ENCODE measurements at regions not wholly inside any gene's neighbourhood (a gene's known extent, or its start where the extent isn't known, plus 50 kb on each side); places are given as distances from the start of the nearest gene placed in this dataset.
"Not testable (repeated sequence)": the region's sequence is repeated elsewhere in the genome, so short reads cannot be mapped to it uniquely, and the experiment has no call there.

DNA sequence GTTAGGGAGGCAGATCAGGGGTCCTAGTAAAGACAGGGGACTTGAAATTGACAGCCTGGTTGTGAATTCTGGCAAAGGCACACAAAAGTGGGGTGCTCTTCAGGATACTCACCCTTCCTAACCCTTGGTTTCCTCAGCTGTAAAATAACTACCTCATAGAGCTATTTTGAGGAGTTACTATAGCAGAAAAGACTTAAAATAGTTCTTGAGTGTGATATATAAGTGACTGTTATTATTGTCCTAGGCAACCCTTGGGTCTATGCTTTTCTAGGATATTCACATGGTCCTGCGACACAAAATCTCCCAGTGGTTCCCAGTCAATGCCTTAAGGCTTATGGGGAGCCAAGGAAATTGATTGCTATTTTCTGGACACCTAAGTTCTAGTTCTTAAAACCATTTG lies 98.1 kb upstream of the NAMPT start:
- DNase-seq (ENCODE audit: low read depth in 2 of 2, low spot score in 1 of 2): no peak

DNA sequence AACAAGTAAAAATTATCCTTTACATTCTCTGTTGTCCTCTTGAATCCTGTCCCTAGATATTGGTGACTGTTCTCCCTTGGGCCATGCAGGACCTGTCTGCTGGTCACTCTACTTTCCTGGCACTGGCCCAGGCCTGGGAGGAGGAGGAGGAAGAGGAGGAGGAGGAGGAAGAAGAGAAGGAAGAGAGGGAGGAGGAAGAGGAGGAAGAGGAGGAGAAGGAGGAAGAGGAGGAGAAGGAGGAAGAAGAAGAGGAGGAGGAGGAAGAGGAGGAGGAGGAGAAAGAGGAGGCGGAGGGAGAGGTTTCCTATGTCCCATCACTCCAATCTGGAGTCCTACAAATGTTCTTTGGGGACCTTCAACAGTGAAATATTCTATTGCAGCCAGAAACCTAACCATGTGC lies 97.3 kb upstream of the NAMPT start:
- DNase-seq (ENCODE audit: low read depth in 2 of 2, low spot score in 1 of 2): no peak

DNA sequence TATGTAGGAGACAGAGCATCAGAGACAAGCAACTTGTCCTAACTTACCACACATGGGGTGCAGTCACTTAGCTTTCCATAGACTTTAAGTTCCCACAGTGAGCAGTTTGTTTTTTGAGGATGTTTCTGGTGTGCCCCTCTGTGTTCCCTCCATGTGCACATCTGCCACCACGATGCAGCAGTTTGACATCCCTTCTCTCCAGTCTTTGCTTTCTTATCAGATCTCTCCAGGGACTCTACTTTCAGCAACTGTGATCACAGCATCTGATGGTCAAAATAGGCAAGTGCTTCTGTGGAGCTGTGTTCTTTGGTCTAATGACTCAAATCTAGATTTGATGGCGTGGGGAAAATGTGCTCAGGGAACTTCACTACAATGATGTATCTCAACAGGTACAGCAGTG lies 96.5 kb upstream of the NAMPT start:
- no peak for DNase-seq (ENCODE audit: low read depth in 2 of 2, low spot score in 1 of 2)

DNA sequence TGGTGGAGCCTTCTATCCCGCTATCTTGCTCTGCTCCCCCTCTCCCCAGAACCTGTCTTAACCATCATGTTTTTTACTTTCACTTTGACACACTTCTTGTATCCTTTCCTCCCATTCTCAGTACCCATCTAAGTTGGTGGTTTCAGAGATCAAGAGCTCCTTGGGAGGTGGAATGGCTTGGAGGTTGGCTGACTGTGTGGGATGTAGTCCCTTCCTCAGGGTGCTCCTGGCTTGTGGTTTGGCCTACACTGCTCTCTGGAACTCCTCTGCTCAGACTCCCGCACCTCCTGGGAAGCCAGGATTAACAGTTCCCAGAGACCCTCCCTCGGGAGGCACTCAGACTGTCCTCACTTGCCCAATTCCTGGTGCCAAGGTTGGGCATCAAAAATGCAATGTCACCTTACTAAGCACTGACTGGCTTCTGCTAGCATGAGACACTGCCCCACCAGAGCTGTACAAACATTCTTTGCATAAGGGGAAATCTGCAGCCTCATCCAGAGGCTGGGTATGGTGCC lies 93.1 kb upstream of the NAMPT start:
- DNase-seq (ENCODE audit: low read depth in 2 of 2, low spot score in 1 of 2): no peak

DNA sequence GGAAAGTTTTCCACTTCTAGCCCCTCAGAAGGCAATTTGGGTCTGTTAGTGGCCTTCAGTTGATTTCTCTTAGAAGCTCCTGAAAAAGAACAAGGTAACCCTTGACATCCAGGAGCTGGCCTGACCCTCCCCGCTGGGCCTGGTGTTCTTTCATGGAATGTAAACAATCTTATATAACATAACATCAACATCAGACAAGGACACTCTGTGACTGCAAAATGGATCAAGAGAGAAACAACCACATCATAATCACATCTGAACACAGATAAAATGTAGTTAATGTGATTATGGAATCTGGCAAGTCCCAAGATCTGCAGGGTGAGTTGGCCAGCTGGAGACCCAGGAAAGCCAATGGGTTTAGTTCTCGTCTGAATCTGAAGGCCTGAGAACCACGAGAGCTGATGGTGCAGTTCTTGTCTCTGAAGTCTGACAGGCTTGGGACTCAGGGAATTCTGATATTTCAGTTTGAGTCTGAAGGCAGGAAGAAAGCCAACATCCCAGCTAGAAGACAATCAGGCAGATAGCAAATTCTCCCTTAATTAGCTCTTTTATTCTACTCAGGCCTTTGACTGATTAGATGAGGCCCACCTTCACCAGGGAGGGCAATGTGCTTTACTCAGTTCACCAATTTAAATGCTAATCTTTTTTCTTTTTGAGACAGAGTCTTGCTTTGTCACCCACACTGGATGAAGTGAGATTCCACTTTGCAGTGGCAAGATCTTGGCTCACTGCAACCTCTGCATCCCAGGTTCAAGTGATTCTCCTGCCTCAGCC lies 91.4 kb upstream of the NAMPT start:
- DNase-seq (ENCODE audit: low read depth in 2 of 2, low spot score in 1 of 2): no peak

DNA sequence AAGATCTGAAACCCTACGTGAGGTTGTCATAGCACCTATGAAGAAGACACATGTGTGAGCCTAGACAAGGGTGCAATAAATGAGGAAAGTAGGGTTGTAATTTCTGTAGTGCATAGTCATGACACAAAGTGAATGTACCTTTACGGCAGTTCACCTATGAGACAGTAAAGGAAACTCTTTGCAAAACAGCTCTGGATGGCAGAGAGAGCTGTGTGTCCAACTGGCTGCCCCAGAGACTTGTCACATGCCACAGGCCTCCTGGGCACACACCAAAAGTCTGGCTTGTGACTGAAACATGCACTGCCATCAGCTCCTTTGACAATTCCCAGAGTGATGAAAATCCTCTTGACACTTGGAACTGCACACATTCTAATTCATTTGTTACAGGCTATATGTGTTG lies 90.7 kb upstream of the NAMPT start:
- no peak for DNase-seq (ENCODE audit: low read depth in 2 of 2, low spot score in 1 of 2)

DNA sequence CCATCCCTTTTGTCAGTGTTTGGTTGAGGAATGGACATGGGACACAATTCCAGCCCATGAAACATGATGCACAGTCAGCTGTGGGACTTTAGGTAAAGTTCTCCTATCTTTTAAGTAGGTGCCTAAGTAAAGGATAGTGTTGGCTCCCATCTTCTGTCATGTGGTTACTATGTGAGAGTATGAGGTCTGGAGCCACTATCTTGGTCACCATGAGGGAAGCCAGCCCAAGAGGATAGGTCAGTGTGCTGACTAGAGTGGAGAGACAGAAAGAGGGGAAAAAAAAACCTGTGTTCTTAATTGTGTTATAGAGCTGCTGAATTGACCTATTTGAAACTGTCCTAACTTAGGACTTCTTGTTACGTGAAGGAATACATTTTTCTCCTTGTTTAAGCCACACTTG lies 89.7 kb upstream of the NAMPT start:
- DNase-seq (ENCODE audit: low read depth in 2 of 2, low spot score in 1 of 2): no peak

DNA sequence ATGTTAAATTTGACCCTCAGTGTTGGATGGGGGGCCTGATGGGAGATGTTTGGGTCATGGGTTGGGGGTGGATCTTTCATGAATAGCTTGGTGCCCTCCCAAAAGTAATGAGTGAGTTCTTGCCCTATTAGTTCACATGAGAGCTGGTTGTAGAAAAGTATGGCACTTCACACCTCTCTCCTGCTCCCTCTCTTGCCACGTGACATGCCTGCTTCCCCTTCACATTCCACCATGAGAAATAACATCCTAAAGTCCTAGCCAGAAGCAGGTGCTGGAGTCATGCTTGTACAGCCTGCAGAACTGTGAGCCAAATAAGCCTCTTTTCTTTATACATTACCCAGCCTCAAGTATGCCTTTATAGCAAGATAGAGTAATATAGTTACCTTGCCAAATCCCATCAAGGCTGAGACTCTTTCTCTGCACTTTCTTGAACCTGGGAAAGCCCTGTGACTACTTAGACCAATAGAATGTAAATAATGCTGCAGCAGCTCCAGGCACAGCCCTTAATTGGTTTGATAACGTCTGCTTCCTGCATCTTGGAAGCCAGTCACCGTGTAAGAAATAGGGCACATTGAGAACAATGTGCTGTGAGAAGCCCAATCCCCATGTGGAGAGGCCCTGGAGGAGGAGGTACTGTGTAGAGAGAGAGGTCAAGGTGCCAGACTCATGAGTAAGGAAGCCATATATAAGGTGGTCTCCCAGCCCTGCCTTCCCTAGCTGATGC lies 88.0 kb upstream of the NAMPT start:
- DNase-seq (ENCODE audit: low read depth in 2 of 2, low spot score in 1 of 2): no peak

DNA sequence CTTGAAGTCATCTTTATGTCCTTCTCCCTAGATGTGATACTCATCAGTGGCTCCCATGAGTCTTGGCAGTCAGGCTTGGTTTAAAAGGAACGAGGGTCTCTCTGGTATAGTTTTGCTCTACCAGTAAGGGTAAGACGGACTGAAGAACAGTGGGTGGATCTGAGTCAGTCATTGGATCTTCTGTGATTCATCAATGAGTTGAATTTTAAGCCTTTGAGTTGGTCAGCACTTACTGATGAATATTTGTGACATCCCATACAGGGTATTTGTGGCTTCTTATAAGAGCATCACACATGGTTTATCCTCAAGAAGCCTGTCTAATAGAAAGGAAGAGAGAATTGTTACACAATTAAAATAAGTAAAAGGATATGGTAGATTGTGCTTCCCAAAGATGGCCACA lies 87.3 kb upstream of the NAMPT start:
- no peak for DNase-seq (ENCODE audit: low read depth in 2 of 2, low spot score in 1 of 2)

DNA sequence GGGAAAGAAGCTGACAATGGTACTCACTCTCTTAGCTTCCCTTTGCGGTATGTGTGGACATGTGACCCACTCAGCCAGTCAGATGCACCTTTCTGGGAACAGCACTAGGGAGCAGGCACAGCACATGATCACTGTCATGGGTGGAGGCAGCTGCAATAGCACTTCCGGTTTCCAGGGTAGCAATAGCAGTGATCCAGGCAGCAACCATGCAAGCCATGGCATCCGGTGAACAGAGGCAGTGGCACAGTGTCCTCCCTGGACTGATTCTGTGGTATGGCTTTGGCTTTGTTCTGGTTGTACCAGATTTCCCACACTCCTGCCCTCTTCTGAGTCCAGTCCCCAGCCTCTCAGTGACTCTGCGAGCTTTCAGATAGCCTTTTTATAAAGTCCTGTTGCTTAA lies 86.8 kb upstream of the NAMPT start:
- no peak for DNase-seq (ENCODE audit: low read depth in 2 of 2, low spot score in 1 of 2)

DNA sequence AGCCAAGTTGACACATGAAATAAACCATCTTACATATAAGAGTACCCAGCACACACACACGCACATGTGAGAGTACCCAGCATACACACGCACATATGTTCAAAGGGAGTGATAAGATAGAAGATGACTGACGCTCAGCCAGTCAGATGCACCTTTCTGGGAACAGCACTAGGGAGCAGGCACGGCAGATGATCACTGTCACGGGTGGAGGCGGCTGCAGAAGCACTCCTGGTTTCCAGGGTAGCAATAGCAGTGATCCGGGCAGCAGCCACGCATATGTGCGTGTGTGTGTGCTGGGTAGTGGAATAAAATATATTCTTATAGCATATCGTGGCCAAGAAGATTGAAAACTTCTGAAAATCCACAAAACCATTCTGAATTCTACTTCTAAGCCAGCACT lies 85.8 kb upstream of the NAMPT start:
- no peak for DNase-seq (ENCODE audit: low read depth in 2 of 2, low spot score in 1 of 2)

DNA sequence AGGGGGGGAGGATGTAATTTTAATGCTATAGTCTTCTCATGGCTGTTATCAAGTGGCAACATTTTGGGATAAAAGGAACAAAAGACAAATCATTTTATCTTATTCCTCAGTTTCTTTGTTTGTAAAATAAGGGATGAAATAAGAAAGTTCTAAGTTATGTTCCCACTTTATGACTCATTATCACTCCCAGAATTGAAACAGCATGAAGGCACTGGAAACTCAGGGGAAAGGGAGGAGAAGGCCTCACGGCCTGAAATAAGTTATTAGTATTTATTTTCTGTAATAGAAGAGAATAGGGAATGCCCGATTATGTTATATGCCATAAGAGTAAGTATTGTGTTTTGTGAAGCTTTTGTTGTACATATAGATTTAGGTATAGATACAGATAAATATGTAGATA lies 85.0 kb upstream of the NAMPT start:
- no peak for DNase-seq (ENCODE audit: low read depth in 2 of 2, low spot score in 1 of 2)

DNA sequence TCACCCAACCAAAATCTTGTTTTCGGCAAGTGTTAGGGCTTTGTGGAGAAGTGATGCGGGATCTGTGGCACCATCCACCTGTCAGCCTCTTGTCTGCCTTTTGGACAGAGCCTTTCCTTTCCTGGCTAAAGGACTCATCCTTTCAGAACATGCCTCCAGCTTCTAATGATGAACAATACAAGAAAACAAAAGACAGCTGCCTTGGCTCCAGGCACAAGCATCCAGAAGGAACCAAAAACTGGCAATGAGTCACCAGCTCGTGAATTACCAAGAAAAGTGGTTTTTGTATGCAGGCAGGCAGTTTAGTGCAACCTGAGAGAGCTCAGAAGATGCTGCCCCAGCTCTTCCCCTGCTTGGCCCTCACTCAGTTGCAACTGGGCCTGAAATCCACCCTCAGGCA lies 84.6 kb upstream of the NAMPT start:
- no peak for DNase-seq (ENCODE audit: low read depth in 2 of 2, low spot score in 1 of 2)

DNA sequence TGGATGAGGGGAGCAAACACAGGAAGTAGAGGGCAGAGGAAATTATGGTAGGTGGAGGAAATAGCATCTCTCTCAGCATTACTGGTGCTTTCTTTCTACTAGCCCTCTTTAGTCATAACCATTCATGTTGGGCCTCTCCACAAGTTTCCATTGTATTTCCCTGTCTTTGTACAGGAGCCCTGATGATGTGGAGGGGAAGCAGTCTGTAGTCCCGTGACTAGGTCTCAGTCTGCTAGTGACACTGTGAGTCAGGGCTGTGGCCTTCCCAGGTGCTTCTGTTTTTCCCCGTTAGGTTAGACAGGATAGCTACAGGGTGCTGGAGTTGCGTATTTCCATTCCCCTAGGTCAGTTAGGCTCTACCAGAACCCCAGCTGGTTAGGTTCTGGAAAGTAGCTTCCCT lies 82.9 kb upstream of the NAMPT start:
- DNase-seq (ENCODE audit: low read depth in 2 of 2, low spot score in 1 of 2): no peak

DNA sequence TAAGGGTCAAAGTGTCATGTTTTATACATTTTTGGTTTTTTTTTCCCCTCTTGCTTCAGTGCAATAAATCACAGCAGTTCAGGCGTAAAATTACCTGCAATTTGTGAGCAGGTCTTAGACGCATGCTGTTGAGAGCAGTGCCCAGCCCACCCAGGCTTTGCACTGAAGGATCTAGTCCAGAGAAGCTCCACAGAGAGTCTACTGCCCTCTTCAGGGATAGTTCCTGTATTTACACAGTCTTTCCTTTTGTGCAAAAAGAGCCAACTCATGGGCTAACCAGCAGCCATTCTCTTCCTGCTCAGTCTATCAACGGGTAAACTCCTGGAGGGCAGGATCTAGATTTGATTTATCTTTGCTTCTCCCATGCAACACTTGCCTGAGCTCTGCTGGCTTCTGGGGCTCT lies 82.2 kb upstream of the NAMPT start:
- DNase-seq (ENCODE audit: low read depth in 2 of 2, low spot score in 1 of 2): no peak

DNA sequence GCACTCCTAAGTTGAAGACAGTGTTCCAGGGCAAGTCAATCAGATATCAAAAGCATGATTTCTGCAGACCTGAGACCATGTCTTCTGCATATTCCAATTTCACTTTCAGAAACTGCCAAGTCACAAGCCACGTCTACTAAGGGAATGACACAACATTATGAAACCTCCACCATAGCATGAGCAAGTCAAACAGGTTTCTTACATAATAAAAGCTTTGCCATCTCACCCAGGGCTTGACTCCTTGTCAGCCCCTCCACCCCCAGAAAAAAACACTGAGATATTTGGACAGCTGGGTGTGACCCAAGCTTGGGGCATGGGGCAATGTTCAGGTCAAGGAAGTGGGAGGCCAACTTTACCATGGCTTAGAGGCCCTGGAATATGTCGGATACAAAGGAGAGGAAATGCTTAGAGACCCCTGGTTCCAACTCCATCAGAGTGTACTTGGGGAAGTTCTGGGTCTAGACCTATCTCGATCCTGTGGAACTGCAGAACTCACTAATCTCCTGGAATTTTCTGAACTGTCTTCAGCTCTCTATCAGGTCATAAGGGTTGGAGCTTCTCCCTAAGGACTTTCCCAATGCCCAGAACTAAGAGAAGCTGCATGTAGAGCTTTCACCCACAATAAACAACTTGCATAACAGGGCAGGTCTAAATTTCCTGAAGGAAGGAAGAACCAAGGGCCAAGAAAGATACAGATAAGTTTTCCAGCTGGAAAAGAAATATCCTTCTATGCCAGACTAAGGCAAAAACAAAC lies 80.6 kb upstream of the NAMPT start:
- DNase-seq (ENCODE audit: low read depth in 2 of 2, low spot score in 1 of 2): no peak

DNA sequence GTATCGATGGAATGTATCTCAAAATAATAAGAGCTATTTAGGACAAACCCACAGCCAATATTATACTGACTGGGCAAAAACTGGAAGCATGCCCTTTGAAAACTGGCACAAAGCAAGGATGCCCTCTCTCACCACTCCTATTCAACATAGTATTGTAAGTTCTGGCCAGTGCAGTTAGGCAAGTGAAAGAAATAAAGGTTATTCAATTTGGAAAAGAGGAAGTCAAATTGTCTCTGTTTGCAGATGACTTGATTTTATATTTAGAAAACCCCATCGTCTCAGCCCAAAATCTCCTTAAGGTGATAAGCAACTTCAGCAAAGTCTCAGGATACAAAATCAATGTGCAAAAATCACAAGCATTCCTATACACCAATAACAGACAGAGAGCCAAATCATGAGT lies 77.7 kb upstream of the NAMPT start:
- not testable (repeated sequence) for DNase-seq (ENCODE audit: low read depth in 2 of 2, low spot score in 1 of 2)

DNA sequence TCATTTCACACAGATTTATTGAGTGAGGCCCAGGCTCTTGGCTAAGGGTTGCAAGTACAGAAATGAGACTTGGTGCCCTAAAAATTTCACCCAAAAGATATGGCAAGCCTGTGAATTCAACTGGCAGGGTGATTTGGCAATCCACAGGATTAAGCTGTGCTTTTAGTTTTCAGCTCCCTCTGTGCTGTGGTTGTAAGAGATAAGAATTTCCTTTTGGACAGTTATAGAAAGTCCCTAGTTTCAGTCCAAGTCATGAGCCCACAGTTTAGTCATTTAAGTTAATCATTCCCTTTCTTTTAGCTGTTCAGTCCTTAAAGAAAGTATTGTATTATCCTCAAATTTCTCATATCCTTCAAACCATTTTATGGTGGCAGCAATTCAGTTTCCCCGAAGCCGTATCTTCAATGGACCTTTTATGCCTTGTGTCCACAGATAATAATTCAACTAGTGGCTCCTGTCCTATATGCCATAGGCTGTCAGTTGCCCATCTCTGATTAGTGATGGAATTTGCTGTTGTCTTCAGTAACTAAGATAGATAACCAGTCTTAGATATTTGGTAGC lies 73.4 kb upstream of the NAMPT start:
- no peak for DNase-seq (ENCODE audit: low read depth in 2 of 2, low spot score in 1 of 2)

DNA sequence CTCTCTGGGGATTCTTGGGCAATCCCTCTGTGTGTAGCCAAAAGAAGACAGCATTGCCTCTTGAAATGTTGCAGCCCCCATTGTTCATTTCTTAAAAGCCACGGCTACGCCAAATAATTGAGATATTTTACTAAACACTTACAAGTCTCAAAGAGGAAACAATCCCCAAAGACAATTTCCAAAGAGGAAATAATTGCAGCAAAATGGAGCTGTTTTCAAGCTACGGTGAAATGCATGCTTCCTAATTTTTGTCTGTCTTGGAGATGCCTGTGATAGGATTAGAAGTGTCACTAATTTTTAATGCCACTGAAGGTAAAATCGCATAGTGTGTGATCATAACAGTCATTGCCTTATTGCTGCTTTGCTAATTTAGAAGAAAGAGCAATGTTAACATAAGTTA lies 72.9 kb upstream of the NAMPT start:
- no peak for DNase-seq (ENCODE audit: low read depth in 2 of 2, low spot score in 1 of 2)

DNA sequence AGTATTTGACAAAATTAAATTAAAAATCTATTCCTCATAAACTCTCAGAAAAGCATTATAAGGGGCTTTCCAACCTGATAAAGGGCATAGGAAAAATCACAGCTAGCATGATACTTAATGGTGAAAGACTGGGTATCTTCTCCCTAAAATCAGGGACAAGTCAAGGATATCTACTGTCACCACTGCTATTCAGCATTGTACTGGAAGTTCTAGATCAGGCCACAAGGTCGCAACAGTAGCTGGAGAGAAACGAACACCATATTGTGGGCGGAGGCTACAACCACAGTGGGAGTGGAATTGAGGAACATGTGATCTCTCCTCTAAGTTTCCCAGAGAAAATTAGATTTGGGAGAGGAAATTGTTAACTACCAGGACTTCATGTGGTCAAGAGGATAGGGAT lies 70.0 kb upstream of the NAMPT start:
- DNase-seq (ENCODE audit: low read depth in 2 of 2, low spot score in 1 of 2): no peak

DNA sequence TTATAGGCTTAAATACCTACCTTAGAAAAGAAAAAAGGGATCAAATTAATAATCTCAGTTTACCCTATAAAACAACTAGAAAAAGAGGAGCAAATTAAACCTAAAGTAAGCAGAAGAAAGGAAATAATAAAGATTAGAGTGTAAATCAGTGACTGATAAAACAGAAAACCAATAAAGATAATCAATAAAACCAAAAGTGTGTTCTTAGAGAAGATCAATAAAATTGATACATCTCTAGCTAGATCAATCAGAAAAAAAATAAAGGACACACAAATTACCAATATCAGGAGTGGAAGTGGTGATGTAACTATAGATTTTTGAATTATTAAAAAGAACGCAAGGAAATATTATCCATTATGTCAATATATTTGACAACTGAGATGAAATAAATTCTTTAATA lies 69.2 kb upstream of the NAMPT start:
- DNase-seq (ENCODE audit: low read depth in 2 of 2, low spot score in 1 of 2): no peak

DNA sequence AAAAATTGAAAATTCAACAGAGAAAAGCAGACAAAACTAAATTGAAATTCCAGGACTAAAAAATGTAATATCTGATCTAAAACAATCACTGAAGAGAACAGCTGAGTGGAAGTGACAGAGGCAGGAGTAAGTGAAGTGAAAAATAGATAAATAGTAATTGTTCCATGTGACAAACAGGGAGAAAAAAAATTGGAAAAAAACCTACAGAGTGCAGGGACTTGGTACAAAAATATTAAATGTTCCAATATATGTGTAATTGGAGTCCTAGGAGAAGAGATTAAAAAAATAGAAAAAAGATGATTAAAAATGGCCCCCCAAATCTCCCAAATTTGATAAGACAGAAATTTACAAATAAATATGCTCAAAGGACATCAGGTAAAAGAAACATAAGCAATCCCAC lies 63.4 kb upstream of the NAMPT start:
- no peak for DNase-seq (ENCODE audit: low read depth in 2 of 2, low spot score in 1 of 2)

All from stimulated activated CD8-positive, alpha-beta memory T cell treated with anti-CD3 and anti-CD28 coated beads, Interleukin-4, amount 100 ng/mL, for 1 hour (primary cell).